Nephron progenitor cell (in vitro differentiated cells): ENCODE measurements at regions not wholly inside any gene's neighbourhood (a gene's known extent, or its start where the extent isn't known, plus 50 kb on each side); places are given as distances from the start of the nearest gene placed in this dataset.

ENCODE experiments used
- DNase-seq: peaks from one replicate; pipeline ENCODE4 v3.0.0; 2021
- H3K27ac Mint-ChIP-seq: 2 replicates; pipeline ENCODE4 v1.8.0; 2021; ENCODE audit warnings: mild to moderate bottlenecking, moderate library complexity, mixed read lengths
- H3K27me3 Mint-ChIP-seq: 2 replicates; pipeline ENCODE4 v1.8.0; 2021; ENCODE audit warnings: mild to moderate bottlenecking, low read depth, mixed read lengths; ENCODE audit not compliant: poor library complexity
- H3K36me3 Mint-ChIP-seq: 2 replicates; pipeline ENCODE4 v1.8.0; 2021; ENCODE audit warnings: low read depth, mixed read lengths
- H3K4me1 Mint-ChIP-seq: 2 replicates; pipeline ENCODE4 v1.8.0; 2021; ENCODE audit warnings: mixed read lengths
- H3K4me3 Mint-ChIP-seq: 2 replicates; pipeline ENCODE4 v1.8.0; 2021; ENCODE audit warnings: mild to moderate bottlenecking, moderate library complexity, mixed read lengths
- H3K9me3 Mint-ChIP-seq: 2 replicates; pipeline ENCODE4 v1.8.0; 2021; ENCODE audit warnings: mild to moderate bottlenecking, moderate library complexity, mixed read lengths
- CTCF ChIP-seq: fragments of 200-600 bp; sonication (generic); IDR thresholded peaks from 2 replicates; pipeline ENCODE4 v1.5.0; 2021; ENCODE audit warnings: antibody characterized with exemption

- Mint-ChIP-seq H3K9me3 (peaks cover 5% of the 10 kb centered on the region), H3K36me3 (peaks cover 5% of the 10 kb centered on the region), H3K27me3 (no peaks in the 10 kb centered on the region), H3K4me1 (peaks cover 32% of the 10 kb centered on the region), H3K4me3 (no peak overlapping the region), H3K27ac (no peak overlapping the region)
- TF ChIP-seq CTCF = no peak
- no peak for DNase-seq
Observed at GRCh38 chr5:158020555-158021418, 161.8 kb upstream of the CLINT1 start.

- no peak overlapping the region for H3K4me3 Mint-ChIP-seq
- no peak for DNase-seq
- H3K36me3 Mint-ChIP-seq = no peaks in the 10 kb centered on the region
- H3K4me1 Mint-ChIP-seq = peaks cover 19% of the 10 kb centered on the region
- H3K9me3 Mint-ChIP-seq = no peaks in the 10 kb centered on the region
- H3K27ac Mint-ChIP-seq = no peak overlapping the region
- no peak for TF ChIP-seq CTCF
- H3K27me3 Mint-ChIP-seq = peaks cover 13% of the 10 kb centered on the region
Observed at GRCh38 chr5:158017469-158017868, 158.5 kb upstream of the CLINT1 start.

GRCh38 chr5:158014372-158014771, 155.4 kb upstream of the CLINT1 start:
- peaks cover 18% of the 10 kb centered on the region for H3K4me1 Mint-ChIP-seq
- TF ChIP-seq CTCF = no peak
- H3K36me3 Mint-ChIP-seq = no peaks in the 10 kb centered on the region
- H3K4me3 Mint-ChIP-seq = no peak overlapping the region
- no peak overlapping the region for H3K27ac Mint-ChIP-seq
- H3K27me3 Mint-ChIP-seq = peaks cover 17% of the 10 kb centered on the region
- DNase-seq = no peak
- no peaks in the 10 kb centered on the region for H3K9me3 Mint-ChIP-seq

GRCh38 chr5:158013939-158014338, 155.0 kb upstream of the CLINT1 start:
- peaks cover 17% of the 10 kb centered on the region for H3K27me3 Mint-ChIP-seq

GRCh38 chr5:158013303-158013702, 154.4 kb upstream of the CLINT1 start:
- peaks cover 17% of the 10 kb centered on the region for H3K27me3 Mint-ChIP-seq
- TF ChIP-seq CTCF = no peak
- H3K36me3 Mint-ChIP-seq = no peaks in the 10 kb centered on the region
- no peak for DNase-seq
- peaks cover 18% of the 10 kb centered on the region for H3K4me1 Mint-ChIP-seq
- H3K4me3 Mint-ChIP-seq = no peak overlapping the region
- no peak overlapping the region for H3K27ac Mint-ChIP-seq
- no peaks in the 10 kb centered on the region for H3K9me3 Mint-ChIP-seq

More at GRCh38 chr5:158013939-158014338, 155.0 kb upstream of the CLINT1 start:
- peak; percentile 25 for DNase-seq
- Mint-ChIP-seq H3K9me3 (no peaks in the 10 kb centered on the region), H3K4me1 (peaks cover 18% of the 10 kb centered on the region), H3K4me3 (no peak overlapping the region), H3K27ac (no peak overlapping the region), H3K36me3 (no peaks in the 10 kb centered on the region)
- peak; percentile 46 for TF ChIP-seq CTCF

- Mint-ChIP-seq H3K9me3 (no peaks in the 10 kb centered on the region), H3K4me1 (peaks cover 18% of the 10 kb centered on the region), H3K36me3 (no peaks in the 10 kb centered on the region), H3K4me3 (no peak overlapping the region), H3K27me3 (peaks cover 17% of the 10 kb centered on the region), H3K27ac (no peak overlapping the region)
- DNase-seq = no peak
- TF ChIP-seq CTCF = no peak
Observed at GRCh38 chr5:158011422-158011821, 152.5 kb upstream of the CLINT1 start.
